SK-N-SH treated with all-trans-retinoic acid at 6 μM for 48 hours (cell line): ENCODE measurements at regions not wholly inside any gene's neighbourhood (a gene's known extent, or its start where the extent isn't known, plus 50 kb on each side); places are given as distances from the start of the nearest gene placed in this dataset.

Experiments used
- ATAC-seq: fragments of 200-7000 bp; cut with Tn5 transposase; 3 replicates; pipeline ENCODE4 v1.9.1; 2020; ENCODE audit warnings: mild to moderate bottlenecking, moderate library complexity
- ARNTL ChIP-seq: fragments of 450-650 bp; formaldehyde crosslinking; IDR thresholded peaks from 2 replicates; pipeline ENCODE4 v1.5.0; 2020; ENCODE audit warnings: low read depth, mild to moderate bottlenecking, moderate library complexity, borderline replicate concordance
- CSDC2 ChIP-seq: fragments of 250-450 bp; sonication (Bioruptor Pico); IDR thresholded peaks from 2 replicates; pipeline ENCODE4 v1.5.0; 2020; ENCODE audit warnings: mild to moderate bottlenecking, moderate library complexity
- CSRNP3 ChIP-seq: fragments of 250-450 bp; sonication (Bioruptor Pico); IDR thresholded peaks from 2 replicates; pipeline ENCODE4 v1.5.1; 2021; ENCODE audit warnings: mild to moderate bottlenecking, moderate library complexity
- ESRRG ChIP-seq: fragments of 250-450 bp; sonication (Bioruptor Pico); IDR thresholded peaks from 2 replicates; pipeline ENCODE4 v1.6.1; 2021; ENCODE audit warnings: mild to moderate bottlenecking
- GLIS3 ChIP-seq: fragments of 250-450 bp; sonication (Bioruptor Pico); IDR thresholded peaks from 2 replicates; pipeline ENCODE4 v1.5.0; 2020; ENCODE audit warnings: mild to moderate bottlenecking, moderate library complexity
- ISL1 ChIP-seq: fragments of 250-450 bp; sonication (Bioruptor Pico); IDR thresholded peaks from 2 replicates; pipeline ENCODE4 v2.1.2; 2022; ENCODE audit warnings: mild to moderate bottlenecking, moderate library complexity
- OSR1 ChIP-seq: fragments of 250-450 bp; sonication (Bioruptor Pico); IDR thresholded peaks from 2 replicates; pipeline ENCODE4 v1.8.0; 2022; ENCODE audit warnings: moderate library complexity, mild to moderate bottlenecking, inconsistent platforms
- POU6F1 ChIP-seq: fragments of 250-450 bp; sonication (Bioruptor Pico); IDR thresholded peaks from 2 replicates; pipeline ENCODE4 v1.8.0; 2021; ENCODE audit warnings: low read depth, mild to moderate bottlenecking, moderate library complexity, borderline replicate concordance
- RARB ChIP-seq: fragments of 250-450 bp; sonication (Bioruptor Pico); IDR thresholded peaks from 2 replicates; pipeline ENCODE4 v1.8.0; 2021; ENCODE audit warnings: mild to moderate bottlenecking, moderate library complexity
- SNAI2 ChIP-seq: fragments of 250-450 bp; sonication (Bioruptor Pico); IDR thresholded peaks from 2 replicates; pipeline ENCODE4 v1.5.0; 2020; ENCODE audit warnings: mild to moderate bottlenecking, moderate library complexity
- TCF4 ChIP-seq: fragments of 250-450 bp; sonication (Bioruptor Pico); IDR thresholded peaks from 2 replicates; pipeline ENCODE4 v1.8.0; 2021; ENCODE audit warnings: mild to moderate bottlenecking, moderate library complexity, borderline replicate concordance
- TOX ChIP-seq: fragments of 250-450 bp; sonication (Bioruptor Pico); IDR thresholded peaks from 2 replicates; pipeline ENCODE4 v1.8.0; 2021; ENCODE audit warnings: mild to moderate bottlenecking, moderate library complexity, borderline replicate concordance
- TSHZ2 ChIP-seq: fragments of 250-450 bp; sonication (Bioruptor Pico); IDR thresholded peaks from 2 replicates; pipeline ENCODE4 v1.5.0; 2020; ENCODE audit warnings: mild to moderate bottlenecking, moderate library complexity
- ZFP30 ChIP-seq: fragments of 450-650 bp; formaldehyde crosslinking; IDR thresholded peaks from 2 replicates; pipeline ENCODE4 v1.5.0; 2022; ENCODE audit warnings: mild to moderate bottlenecking, moderate library complexity
- ZNF565 ChIP-seq: fragments of 450-650 bp; formaldehyde crosslinking; conservative IDR thresholded peaks from 2 replicates; pipeline ENCODE4 v1.5.0; 2020; ENCODE audit warnings: low read depth, mild to moderate bottlenecking, moderate library complexity
- ZNF70 ChIP-seq: fragments of 450-650 bp; formaldehyde crosslinking; IDR thresholded peaks from 2 replicates; pipeline ENCODE4 v1.5.0; 2020; ENCODE audit warnings: mild to moderate bottlenecking, moderate library complexity
- ZNF8 ChIP-seq: fragments of 450-650 bp; formaldehyde crosslinking; IDR thresholded peaks from 2 replicates; pipeline ENCODE4 v1.5.0; 2020; ENCODE audit warnings: mild to moderate bottlenecking, moderate library complexity
- TF ChIP-seq, protein P1 (sequence below): fragments of 250-450 bp; sonication (Bioruptor Pico); IDR thresholded peaks from 2 replicates; pipeline ENCODE4 v1.5.1; 2020; ENCODE audit warnings: low read depth, mild to moderate bottlenecking, moderate library complexity

GRCh38 chr7:142546452-142546851 is 202.8 kb upstream of the PRSS1 start:
- TF ChIP-seq ZFP30 (CRISPR knock-in tag) = no peak
- no peak for TF ChIP-seq SNAI2 (CRISPR knock-in tag)
- no peak for TF ChIP-seq POU6F1
- no peak for TF ChIP-seq TSHZ2 (CRISPR knock-in tag)
- no peak for TF ChIP-seq CSRNP3 (CRISPR knock-in tag)
- no peak for TF ChIP-seq ARNTL
- no peak for TF ChIP-seq GLIS3 (CRISPR knock-in tag)
- no peak for TF ChIP-seq ESRRG (CRISPR knock-in tag)
- no peak for TF ChIP-seq ZNF8 (CRISPR knock-in tag)
- TF ChIP-seq, all 23 proteins: peak for 0
- no peak for ATAC-seq

DNA sequence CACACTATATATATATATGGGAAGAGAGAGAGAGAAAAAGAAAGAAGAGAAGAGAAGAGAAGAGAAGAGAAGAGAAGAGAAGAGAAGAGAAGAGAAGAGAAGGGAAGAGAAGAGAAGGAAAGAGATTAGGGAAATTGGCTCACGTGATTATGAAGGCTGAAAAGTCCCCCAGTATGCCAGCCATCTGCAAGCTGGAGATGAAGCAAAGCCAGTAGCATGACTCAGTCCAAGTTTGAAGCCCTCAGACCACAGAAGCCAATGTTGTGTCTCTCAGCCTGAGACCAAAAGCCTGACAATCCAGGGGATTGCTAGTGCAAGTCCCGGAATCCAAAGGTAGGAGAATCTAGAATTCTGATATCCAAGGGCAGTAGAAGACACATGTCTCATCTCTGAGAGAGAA is 206.3 kb upstream of the PRSS1 start:
- TF ChIP-seq TCF4 (CRISPR knock-in tag) (no peak), ZNF565 (CRISPR knock-in tag) (no peak), CSRNP3 (CRISPR knock-in tag) (no peak)
- no peak for ATAC-seq

- no peak for ATAC-seq
- TF ChIP-seq POU6F1 (no peak), GLIS3 (CRISPR knock-in tag) (no peak), CSRNP3 (CRISPR knock-in tag) (no peak), ZNF70 (CRISPR knock-in tag) (no peak), CSDC2 (no peak), OSR1 (no peak), ZFP30 (CRISPR knock-in tag) (no peak)
- TF ChIP-seq, protein P1, sequence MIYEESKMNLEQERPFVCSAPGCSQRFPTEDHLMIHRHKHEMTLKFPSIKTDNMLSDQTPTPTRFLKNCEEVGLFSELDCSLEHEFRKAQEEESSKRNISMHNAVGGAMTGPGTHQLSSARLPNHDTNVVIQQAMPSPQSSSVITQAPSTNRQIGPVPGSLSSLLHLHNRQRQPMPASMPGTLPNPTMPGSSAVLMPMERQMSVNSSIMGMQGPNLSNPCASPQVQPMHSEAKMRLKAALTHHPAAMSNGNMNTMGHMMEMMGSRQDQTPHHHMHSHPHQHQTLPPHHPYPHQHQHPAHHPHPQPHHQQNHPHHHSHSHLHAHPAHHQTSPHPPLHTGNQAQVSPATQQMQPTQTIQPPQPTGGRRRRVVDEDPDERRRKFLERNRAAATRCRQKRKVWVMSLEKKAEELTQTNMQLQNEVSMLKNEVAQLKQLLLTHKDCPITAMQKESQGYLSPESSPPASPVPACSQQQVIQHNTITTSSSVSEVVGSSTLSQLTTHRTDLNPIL (CRISPR knock-in tag) = no peak
- TF ChIP-seq, all 23 proteins: peak for 0
These were observed 207.2 kb upstream of the PRSS1 start for GRCh38 chr7:142542105-142542504.

- TF ChIP-seq RARB (CRISPR knock-in tag) (no peak), ZNF8 (CRISPR knock-in tag) (no peak), ZNF565 (CRISPR knock-in tag) (no peak), TCF4 (CRISPR knock-in tag) (no peak), TSHZ2 (CRISPR knock-in tag) (no peak), GLIS3 (CRISPR knock-in tag) (no peak), OSR1 (no peak), CSDC2 (no peak), ISL1 (no peak), ARNTL (no peak), TOX (CRISPR knock-in tag) (no peak), ZFP30 (CRISPR knock-in tag) (no peak)
- no peak for ATAC-seq
These were observed 208.9 kb upstream of the PRSS1 start for GRCh38 chr7:142540371-142540770.
